ENCODE measurements at regions not wholly inside any gene's neighbourhood (a gene's known extent, or its start where the extent isn't known, plus 50 kb on each side); places are given as distances from the start of the nearest gene placed in this dataset.

DNA sequence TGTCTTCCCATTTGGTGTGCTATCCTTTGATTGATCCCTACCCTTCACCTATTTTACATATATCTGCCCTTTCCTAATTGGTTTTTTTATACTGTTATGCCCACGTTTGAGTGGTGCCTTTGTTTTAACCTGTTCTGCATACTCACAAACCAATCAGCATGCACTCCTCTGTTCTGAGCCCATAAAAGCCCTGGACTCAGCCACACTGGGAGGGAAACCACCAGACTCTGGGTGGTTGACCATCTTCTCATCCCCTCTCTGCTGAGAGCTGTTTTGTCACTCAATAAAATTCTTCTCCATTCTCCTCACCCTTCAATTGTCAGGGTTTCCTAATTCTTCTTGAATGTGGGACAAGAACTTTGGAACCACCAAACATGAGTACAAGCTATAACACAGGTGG, 989.8 kb downstream of the ADGRL2 start:
- TF ChIP-seq GATA2 (IDR thresholded peaks at IDR 0.05; ENCODE audit: low read depth, low read length) (no peak), GATA3 (IDR thresholded peaks at IDR 0.05; ENCODE audit: low read depth, low read length) (no peak)
